Left ventricle myocardium inferior (tissue), 1 donor: ENCODE measurements at regions not wholly inside any gene's neighbourhood (a gene's known extent, or its start where the extent isn't known, plus 50 kb on each side); places are given as distances from the start of the nearest gene placed in this dataset.

ENCODE experiments used
- DNase-seq: peaks from one replicate; pipeline ENCODE4 v3.0.0-alpha.2; 2020
- H3K27ac ChIP-seq: fragments of 200-600 bp; replicated peaks from 2 replicates; pipeline ENCODE4 v1.8.0; 2021
- H3K27me3 ChIP-seq: fragments of 200-600 bp; 2 replicates; pipeline ENCODE4 v1.8.0; 2021; ENCODE audit warnings: low read depth
- H3K36me3 ChIP-seq: fragments of 200-600 bp; 2 replicates; pipeline ENCODE4 v1.8.0; 2021
- H3K4me1 ChIP-seq: fragments of 200-600 bp; 2 replicates; pipeline ENCODE4 v1.8.0; 2021
- H3K4me3 ChIP-seq: fragments of 200-600 bp; 2 replicates; pipeline ENCODE4 v1.8.0; 2021; ENCODE audit warnings: mild to moderate bottlenecking, moderate library complexity
- H3K9me3 ChIP-seq: fragments of 200-600 bp; replicated peaks from 2 replicates; pipeline ENCODE4 v1.8.0; 2021
- intact Hi-C: fragments of 100-400 bp; cut with micrococcal nuclease; formaldehyde crosslinking; loops from one replicate; pipeline ENCODE4 v1.11.0; 2022
- TF ChIP-seq, protein P1 (sequence below): fragments of 200-600 bp; IDR thresholded peaks from 2 replicates; pipeline ENCODE4 v1.8.0; 2021; ENCODE audit warnings: antibody characterized with exemption, mild to moderate bottlenecking, borderline replicate concordance
- donor health status: DM: no; HTN: yes; CAD: no; lungs with severe emphysema.

GRCh38 chr15:87269566-87269965 is 987.0 kb downstream of the NTRK3 start:
- Histone ChIP-seq H3K9me3 (peaks cover 26% of the 10 kb centered on the region), H3K27ac (no peak overlapping the region), H3K27me3 (no peaks in the 10 kb centered on the region), H3K36me3 (no peaks in the 10 kb centered on the region), H3K4me1 (no peaks in the 10 kb centered on the region), H3K4me3 (no peak overlapping the region)
- TF ChIP-seq, protein P1, sequence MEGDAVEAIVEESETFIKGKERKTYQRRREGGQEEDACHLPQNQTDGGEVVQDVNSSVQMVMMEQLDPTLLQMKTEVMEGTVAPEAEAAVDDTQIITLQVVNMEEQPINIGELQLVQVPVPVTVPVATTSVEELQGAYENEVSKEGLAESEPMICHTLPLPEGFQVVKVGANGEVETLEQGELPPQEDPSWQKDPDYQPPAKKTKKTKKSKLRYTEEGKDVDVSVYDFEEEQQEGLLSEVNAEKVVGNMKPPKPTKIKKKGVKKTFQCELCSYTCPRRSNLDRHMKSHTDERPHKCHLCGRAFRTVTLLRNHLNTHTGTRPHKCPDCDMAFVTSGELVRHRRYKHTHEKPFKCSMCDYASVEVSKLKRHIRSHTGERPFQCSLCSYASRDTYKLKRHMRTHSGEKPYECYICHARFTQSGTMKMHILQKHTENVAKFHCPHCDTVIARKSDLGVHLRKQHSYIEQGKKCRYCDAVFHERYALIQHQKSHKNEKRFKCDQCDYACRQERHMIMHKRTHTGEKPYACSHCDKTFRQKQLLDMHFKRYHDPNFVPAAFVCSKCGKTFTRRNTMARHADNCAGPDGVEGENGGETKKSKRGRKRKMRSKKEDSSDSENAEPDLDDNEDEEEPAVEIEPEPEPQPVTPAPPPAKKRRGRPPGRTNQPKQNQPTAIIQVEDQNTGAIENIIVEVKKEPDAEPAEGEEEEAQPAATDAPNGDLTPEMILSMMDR = no peak
- intact Hi-C loops = no loop called here
- no peak for DNase-seq

DNA sequence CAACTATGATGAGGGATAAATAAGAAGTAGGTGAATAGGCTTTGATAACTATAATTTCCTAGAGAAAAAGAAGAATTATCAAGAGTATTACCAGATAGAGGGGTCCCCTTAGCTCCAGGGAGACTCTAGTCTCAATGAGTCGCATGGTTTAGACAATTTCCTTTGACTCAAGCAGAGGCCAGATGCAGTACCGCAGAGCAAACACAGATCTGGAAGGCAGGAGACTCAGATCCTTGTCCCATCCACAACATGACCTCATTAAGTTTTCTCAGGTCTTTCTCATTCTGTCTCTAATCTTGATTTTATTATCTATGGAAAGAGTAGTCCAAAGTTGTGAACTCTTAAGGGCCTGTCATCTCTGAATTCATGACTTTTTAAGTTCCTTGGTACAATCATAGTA is 987.9 kb downstream of the NTRK3 start:
- TF ChIP-seq, protein P1 = no peak
- H3K9me3 ChIP-seq = peaks cover 17% of the 10 kb centered on the region
- H3K36me3 ChIP-seq = no peaks in the 10 kb centered on the region
- H3K4me1 ChIP-seq = no peaks in the 10 kb centered on the region
- DNase-seq = no peak
- H3K27me3 ChIP-seq = no peaks in the 10 kb centered on the region
- H3K27ac ChIP-seq = no peak overlapping the region
- H3K4me3 ChIP-seq = no peak overlapping the region
- intact Hi-C loops = no loop called here

GRCh38 chr15:87267798-87268197 is 988.7 kb downstream of the NTRK3 start:
- TF ChIP-seq, protein P1 = no peak
- intact Hi-C loops = no loop called here

DNA sequence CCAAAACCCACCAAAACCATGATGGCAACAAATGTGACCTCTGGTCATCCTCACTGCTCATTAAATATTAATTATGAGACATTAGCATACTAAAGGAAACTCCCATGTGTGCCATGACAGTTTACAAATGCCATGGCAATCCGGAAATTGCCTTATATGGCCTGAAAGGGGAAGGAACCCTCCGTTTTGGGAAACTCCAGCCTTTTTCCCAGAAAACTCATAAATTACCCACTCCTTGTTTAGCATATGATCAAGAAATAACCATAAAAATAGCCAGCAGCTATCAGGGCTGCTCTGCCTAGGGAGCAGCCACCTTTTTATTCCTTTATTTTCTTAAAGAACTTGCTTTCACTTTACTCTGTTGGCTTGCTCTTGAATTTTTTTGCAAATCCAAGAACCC is 992.7 kb downstream of the NTRK3 start:
- TF ChIP-seq, protein P1 = no peak
- intact Hi-C loops = no loop called here
- H3K27me3 ChIP-seq = no peaks in the 10 kb centered on the region
- DNase-seq = no peak
- H3K27ac ChIP-seq = no peak overlapping the region
- H3K36me3 ChIP-seq = no peaks in the 10 kb centered on the region
- H3K4me3 ChIP-seq = no peak overlapping the region
- no peaks in the 10 kb centered on the region for H3K4me1 ChIP-seq
- H3K9me3 ChIP-seq = no peaks in the 10 kb centered on the region

More at GRCh38 chr15:87267798-87268197, 988.7 kb downstream of the NTRK3 start:
- no peak for DNase-seq
- H3K27me3 ChIP-seq = no peaks in the 10 kb centered on the region
- peaks cover 8% of the 10 kb centered on the region for H3K9me3 ChIP-seq
- H3K36me3 ChIP-seq = no peaks in the 10 kb centered on the region
- H3K4me1 ChIP-seq = no peaks in the 10 kb centered on the region
- no peak overlapping the region for H3K27ac ChIP-seq
- no peak overlapping the region for H3K4me3 ChIP-seq

GRCh38 chr15:87263296-87263695 is 993.2 kb downstream of the NTRK3 start:
- peaks cover 4% of the 10 kb centered on the region for H3K9me3 ChIP-seq
- H3K36me3 ChIP-seq = no peaks in the 10 kb centered on the region
- no peaks in the 10 kb centered on the region for H3K27me3 ChIP-seq
- intact Hi-C loops = no loop called here
- no peak overlapping the region for H3K27ac ChIP-seq
- no peak for DNase-seq
- TF ChIP-seq, protein P1 = no peak
- H3K4me1 ChIP-seq = no peaks in the 10 kb centered on the region
- no peak overlapping the region for H3K4me3 ChIP-seq

GRCh38 chr15:87245592-87245991 is 1010.9 kb downstream of the NTRK3 start:
- Histone ChIP-seq H3K9me3 (peaks cover 12% of the 10 kb centered on the region), H3K27me3 (peaks cover 4% of the 10 kb centered on the region), H3K36me3 (no peaks in the 10 kb centered on the region), H3K4me3 (no peak overlapping the region), H3K4me1 (no peaks in the 10 kb centered on the region), H3K27ac (no peak overlapping the region)
- intact Hi-C loops = no loop called here
- no peak for DNase-seq
- TF ChIP-seq, protein P1 = no peak
